ENCODE measurements at regions not wholly inside any gene's neighbourhood (a gene's known extent, or its start where the extent isn't known, plus 50 kb on each side); places are given as distances from the start of the nearest gene placed in this dataset.
"Not testable (repeated sequence)": the region's sequence is repeated elsewhere in the genome, so short reads cannot be mapped to it uniquely, and the experiment has no call there.

- DNase-seq = no peak
Observed at GRCh38 chr12:127014079-127014478, 1252.9 kb upstream of the TMEM132C start.

DNA sequence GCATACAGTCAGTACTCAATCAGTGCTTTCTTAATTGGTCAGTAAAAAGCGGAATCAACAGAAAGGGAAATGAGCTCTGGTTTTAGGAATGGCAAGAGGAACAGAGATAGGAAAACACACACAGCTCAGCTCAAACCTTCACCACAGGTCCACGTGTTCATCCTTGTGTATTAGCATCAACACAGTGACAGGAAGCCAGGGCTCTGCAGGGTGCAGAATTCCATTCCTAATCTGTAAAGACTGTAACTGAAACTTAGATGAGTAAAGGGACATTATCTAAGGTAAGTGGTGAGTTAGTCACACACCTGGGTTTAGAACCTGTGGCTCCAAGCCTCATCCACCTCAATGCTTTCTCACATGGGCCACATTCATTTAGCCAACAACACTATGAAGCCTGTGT is 1242.2 kb upstream of the TMEM132C start:
- no peak for DNase-seq

- no peak for DNase-seq
Observed at GRCh38 chr12:127025545-127025944, 1241.4 kb upstream of the TMEM132C start.

DNA sequence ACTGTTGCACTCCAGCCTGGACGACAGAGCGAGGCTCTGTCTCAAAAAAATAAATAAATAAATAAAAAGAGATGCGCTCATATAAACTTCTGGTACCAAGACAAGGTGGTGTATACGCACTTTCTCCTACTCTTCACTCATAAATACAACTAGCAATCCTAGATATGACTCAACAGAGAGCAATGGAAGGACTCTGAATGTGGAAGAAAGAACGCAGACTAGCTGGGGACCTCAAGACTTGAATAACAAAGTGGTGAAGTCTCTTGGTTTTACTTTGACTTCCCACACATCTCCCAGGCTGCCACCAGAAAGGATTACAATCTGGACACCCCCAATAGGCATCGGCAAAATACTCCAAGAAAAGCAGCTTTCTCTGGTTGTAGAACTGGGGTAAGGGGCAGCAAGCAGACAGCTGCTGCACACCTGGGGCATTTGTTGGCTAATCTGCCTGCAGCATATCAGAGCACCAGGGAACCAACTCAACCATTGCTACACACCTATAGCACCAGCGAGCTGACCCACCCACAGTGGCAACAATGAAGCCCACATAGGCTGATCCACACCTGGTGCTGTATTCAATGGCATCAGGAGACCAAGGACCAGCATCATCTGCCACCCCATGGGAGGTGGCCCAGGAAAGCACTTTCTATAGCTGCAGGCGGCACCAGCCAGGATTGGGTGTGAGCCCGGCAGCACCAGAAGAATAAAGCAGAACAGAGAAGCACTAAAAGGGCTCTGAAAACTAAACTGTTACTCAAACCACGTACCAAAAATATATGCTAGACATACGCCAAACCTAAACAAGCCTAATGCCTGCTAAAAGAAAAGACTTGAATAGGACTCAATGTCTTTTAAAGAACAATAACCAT is 1231.7 kb upstream of the TMEM132C start:
- no peak for DNase-seq

- DNase-seq = no peak
Observed at GRCh38 chr12:127038152-127038551, 1228.8 kb upstream of the TMEM132C start.

GRCh38 chr12:127038761-127039160 is 1228.2 kb upstream of the TMEM132C start:
- no peak for DNase-seq

- no peak for DNase-seq
Observed at GRCh38 chr12:127041985-127042625, 1224.9 kb upstream of the TMEM132C start.

DNA sequence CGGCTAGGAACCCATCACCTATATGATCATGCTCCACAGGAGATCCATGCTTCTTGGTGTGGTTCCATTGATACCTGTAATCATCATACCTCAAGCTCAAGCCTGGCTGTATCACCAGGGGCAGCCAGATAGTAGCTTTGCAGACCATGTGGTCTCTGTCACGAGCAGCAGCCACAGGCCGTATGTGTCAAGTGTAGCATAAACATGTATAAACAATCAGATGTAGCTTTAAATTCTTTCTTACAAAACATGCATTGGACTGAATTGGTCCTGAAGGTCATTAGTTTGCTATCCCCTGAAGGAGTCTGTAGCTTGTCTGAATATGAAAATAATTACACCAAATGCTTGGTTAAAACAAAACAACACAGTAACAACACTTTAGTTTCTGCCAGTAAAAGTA is 1223.2 kb upstream of the TMEM132C start:
- DNase-seq = no peak

DNA sequence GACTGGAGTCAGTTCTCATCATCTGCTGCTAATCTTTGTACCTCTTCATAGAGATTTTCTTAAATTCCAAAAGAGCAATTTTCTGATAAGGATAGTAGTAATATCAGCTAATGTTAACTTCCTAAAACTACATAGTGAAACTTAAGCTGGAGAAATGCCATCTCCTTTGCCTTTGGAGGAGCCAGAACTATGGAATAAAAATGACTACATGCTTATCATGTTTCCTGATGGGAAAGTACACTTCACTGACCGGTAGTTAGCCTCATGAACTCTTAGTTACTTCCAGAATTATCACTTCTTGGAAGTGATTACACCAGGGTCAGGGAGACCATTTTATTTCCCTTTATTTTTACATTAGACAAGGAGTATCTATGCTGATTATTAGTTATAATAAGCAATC is 1222.1 kb upstream of the TMEM132C start:
- no peak for DNase-seq

DNA sequence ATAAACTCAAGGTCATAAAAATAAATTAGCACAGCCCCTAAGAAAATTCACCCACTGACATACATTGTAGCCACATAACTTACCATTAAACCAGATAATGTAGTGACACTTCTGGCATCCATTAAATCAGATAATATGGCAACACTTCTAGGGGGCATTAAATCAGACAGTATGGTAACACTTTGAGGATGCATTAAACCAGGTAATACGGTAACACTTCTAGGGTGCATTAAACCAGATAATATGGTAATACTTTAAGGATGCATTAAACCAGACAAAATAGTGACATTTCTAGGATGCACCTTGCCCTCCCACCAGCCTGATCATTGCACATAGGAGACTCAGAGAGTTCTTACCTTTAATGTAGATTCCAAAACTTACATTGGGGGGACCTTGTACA is 1220.5 kb upstream of the TMEM132C start:
- DNase-seq = no peak

GRCh38 chr12:127048057-127048456 is 1218.9 kb upstream of the TMEM132C start:
- DNase-seq = no peak

DNA sequence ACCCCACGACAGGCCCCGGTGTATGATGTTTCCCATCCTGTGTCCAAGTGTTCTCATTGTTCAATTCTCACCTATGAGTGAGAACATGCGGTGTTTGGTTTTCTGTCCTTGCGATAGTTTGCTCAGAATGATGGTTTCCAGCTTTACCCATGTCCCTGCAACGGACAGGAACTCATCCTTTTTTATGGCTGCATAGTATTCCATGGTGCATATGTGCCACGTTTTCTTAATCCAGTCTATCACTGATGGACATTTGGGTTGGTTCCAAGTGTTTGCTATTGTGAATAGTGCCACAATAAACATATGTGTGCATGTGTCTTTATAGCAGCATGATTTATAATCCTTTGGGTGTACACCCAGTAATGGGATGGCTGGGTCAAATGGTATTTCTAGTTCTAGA is 1218.4 kb upstream of the TMEM132C start:
- not testable (repeated sequence) for DNase-seq

GRCh38 chr12:127051139-127051538 is 1215.8 kb upstream of the TMEM132C start:
- no peak for DNase-seq

GRCh38 chr12:127052511-127053232 is 1214.3 kb upstream of the TMEM132C start:
- DNase-seq = no peak

- DNase-seq = no peak
Observed at GRCh38 chr12:127054531-127054930, 1212.4 kb upstream of the TMEM132C start.

DNA sequence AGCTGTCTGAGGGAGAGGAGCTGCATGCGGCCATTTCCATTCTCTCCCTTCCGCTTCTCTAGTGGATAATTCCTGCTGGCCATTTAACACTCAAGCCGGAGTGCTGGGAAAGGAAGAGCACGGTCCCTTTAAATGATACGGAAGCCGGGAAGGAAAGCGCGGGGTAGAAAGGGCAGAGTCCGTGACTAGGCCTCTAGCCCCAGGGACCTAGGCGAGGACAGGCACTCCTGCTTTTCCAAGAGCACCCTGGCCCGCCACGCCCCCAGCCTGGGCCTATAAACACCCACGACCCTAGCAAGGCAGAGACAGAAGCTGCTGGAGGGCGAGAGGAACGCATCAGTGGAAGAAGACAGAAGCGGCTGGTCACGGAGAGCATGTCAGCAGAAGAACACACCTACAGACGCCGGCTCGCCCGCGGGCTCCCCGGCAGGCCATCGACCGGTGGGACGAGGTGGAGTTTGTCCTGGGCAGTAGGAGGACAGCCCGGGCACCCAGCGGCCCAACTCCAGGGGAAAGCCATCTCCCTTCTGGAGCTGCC is 1206.6 kb upstream of the TMEM132C start:
- no peak for DNase-seq

DNA sequence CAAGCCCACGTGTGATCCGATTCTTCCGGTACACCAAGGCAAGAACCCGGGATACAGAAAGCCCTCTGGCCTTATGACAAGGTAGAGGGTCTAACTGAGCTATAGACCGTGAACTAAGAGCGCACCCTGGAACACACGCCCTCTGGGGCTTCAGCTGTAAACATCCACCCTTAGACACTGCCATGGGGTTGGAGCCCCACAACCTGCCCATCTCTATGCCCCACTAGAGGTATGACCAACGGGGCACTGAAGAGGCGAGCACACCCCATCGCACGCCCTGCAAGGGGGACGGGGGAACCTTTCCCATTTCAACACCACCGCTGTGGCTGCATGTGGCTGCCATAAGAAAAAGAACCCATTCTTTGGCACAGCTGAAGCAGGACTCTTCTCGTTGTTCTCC is 1206.0 kb upstream of the TMEM132C start:
- no peak for DNase-seq

DNA sequence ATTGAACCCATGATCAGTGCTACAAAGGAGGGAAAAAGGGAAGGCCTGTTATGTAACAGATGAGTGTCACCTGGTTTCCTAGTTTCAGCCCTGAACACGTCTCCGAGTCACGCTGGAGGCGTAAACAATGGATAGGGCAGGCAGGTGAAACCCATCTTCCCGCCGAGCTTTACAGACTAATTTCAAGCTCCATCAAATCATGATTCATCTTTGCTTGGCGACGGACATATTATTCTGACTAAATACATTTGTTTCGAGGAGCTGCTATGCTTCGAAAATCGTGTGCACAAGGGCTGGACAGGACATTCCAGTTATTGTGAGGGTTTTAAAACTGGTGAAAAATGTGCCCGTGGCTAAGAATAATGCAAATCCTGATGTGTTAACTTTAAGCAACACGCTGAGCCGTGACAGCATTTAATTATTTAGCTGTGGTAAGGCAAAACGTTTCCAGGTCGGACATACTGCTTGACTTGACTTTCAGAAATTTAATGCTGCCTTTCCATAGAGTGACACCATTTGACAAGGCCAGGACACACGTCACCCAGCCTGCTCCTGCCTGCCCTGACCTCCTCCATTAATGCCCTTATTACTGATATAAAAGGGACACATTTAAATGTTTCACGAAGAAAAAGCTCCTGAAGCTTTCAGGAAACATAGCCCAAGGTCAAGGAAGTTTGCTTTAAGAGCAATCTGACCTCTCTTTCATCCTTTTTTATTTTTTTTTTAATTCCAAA is 1203.5 kb upstream of the TMEM132C start:
- DNase-seq = no peak

GRCh38 chr12:127064207-127064606 is 1202.8 kb upstream of the TMEM132C start:
- DNase-seq = no peak

DNA sequence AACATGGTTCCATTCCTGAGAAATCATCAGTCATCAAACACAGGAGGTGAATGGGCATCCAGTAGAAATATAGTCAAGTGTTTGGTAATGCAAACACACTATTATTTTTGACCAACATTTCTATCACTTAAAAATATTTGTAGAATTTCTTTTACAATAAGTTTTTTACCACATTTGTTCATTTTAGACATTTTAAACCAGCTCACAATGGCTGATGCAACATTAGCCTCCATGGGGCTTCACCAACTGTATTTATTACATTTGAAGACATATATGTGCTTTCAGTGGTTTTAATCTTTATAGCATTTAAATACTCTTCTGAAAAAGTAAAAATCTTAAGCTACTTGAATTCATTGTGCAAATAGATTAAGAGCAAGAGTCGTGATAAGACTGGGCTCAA is 1201.4 kb upstream of the TMEM132C start:
- no peak for DNase-seq

DNA sequence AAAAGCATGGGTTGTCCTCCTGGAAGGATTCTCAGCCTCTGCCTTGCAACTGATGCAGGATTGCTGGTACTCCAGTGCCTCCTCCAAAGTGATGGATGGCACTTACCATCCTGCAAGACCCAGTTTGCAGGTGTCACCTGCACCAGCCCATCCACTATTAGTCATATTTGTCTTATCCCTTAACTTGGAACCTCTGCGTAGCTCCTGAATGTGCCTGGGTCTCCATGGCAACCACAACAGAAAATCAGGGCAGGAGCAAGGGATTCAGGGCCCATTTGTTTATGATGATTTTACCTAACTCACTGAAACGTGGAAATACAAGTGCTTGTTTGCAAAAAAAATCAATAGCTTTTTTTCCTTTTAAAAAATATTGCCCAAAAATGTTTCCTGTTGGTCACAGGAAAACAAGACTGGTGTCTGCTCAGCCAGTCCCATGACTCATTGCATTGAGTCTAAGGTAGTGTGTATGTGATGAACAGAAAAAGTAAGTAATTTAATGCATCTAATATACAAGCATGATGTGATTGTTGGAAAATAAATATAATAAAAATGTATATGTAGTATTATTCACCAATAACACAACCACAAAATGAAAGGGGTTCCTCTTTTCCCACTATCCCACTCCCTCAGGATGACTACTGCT is 1196.3 kb upstream of the TMEM132C start:
- no peak for DNase-seq

DNA sequence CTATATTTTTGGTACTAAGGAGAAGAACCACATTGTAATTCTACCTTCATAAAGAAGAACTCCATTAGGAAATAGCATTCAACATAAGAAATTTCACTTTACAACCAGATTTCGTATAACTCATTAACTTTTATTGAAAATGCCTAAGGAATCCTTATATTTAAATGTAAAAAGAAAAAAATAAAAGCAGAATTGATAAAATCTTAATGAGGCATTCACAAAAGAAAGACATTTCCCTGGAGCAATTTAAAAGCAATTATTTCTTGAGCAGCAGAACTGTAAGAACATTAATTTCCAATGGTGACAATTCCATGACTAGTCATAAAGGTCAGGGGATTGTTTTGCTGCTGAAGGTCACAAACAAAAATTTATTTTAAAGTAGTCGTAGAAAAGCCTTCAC is 1192.8 kb upstream of the TMEM132C start:
- DNase-seq = no peak

All from activated CD4-positive, alpha-beta T cell treated with anti-CD3 and anti-CD28 coated beads, Interleukin-2, amount 50 U/mL, for 48 hours (primary cell).